HepG2 (cell line): ENCODE measurements at regions not wholly inside any gene's neighbourhood (a gene's known extent, or its start where the extent isn't known, plus 50 kb on each side); places are given as distances from the start of the nearest gene placed in this dataset.
A peak's percentile ranks its signal among the peaks of the same experiment; 100 is the strongest.

Source experiments
- ATAC-seq: fragments of 200-7000 bp; cut with Tn5 transposase; 3 replicates; pipeline ENCODE4 v1.9.1; 2020; ENCODE audit warnings: mild to moderate bottlenecking, moderate library complexity
- BruUV-seq: library from RNA; stranded (reverse); fragments of 400-500 nt; replicated peaks from 2 replicates; lab custom pipeline; 2021; lab: Mats Ljungman, UMichigan
- CTCF ChIA-PET: fragments of 300-600 bp; formaldehyde crosslinking; extraction: SDS; loops from one replicate; lab custom pipeline; 2021; ENCODE audit warnings: low total read pairs, inconsistent platforms, low intra/inter-chr PET ratio; lab: Yijun Ruan, JAX
- POLR2A ChIA-PET: fragments of 350-600 bp; sonication (Branson Sonifier 250); formaldehyde crosslinking; loops from one replicate; lab custom pipeline; 2020; ENCODE audit warnings: antibody characterized with exemption, inconsistent platforms; lab: Yijun Ruan, JAX
- DNase-seq: peaks from one replicate; pipeline ENCODE4 v3.0.0-alpha.2; 2015; ENCODE audit warnings: low spot score
- FAIRE-seq: peaks from 3 replicates; lab custom pipeline; 2011; peaks lifted over from hg19 to GRCh38; lab: Jason Lieb, UNC
- H2AFZ ChIP-seq: one replicate; pipeline ENCODE4 v1.6.1; 2011; ENCODE audit warnings: low read length, inconsistent platforms
- H3K27ac ChIP-seq: fragments of 300-600 bp; 3 replicates; pipeline ENCODE4 v1.8.0; 2011; ENCODE audit warnings: mixed run types, mild to moderate bottlenecking, mixed read lengths, low read length, inconsistent platforms; ENCODE audit not compliant: insufficient read depth; ENCODE audit errors: extremely low read length
- H3K27me3 ChIP-seq, 2 experiments: fragments of 200-600 bp in 1 of 2; 2 replicates in 1 of 2; 3 replicates in 1 of 2; pipeline versions ENCODE4 v1.6.0 to v1.8.0; 2011; ENCODE audit warnings: low read length in 2 of 2, mild to moderate bottlenecking in 2 of 2, moderate library complexity in 2 of 2, inconsistent platforms in 1 of 2; ENCODE audit not compliant: insufficient read depth in 2 of 2, control insufficient read depth in 1 of 2
- H3K36me3 ChIP-seq, 2 experiments: fragments of 200-600 bp in 1 of 2; replicated peaks in 1 of 2; 2 replicates in 1 of 2; 3 replicates in 1 of 2; pipeline versions ENCODE4 v1.5.1 to v1.8.0; 2011; ENCODE audit warnings: low read length in 2 of 2, inconsistent platforms in 1 of 2; ENCODE audit not compliant: insufficient read depth in 2 of 2, control insufficient read depth in 1 of 2
- H3K4me1 ChIP-seq: 2 replicates; pipeline ENCODE4 v1.5.1; 2012; ENCODE audit warnings: low read length, inconsistent platforms; ENCODE audit not compliant: insufficient read depth
- H3K4me2 ChIP-seq: 2 replicates; pipeline ENCODE4 v1.6.0; 2011; ENCODE audit warnings: low read depth, low read length, inconsistent platforms
- H3K4me3 ChIP-seq, 3 experiments: fragments of 200-600 bp in 1 of 3; sonication (generic), shearing (Covaris generic) in 1 of 3; replicated peaks in 1 of 3; 2 replicates each; pipeline ENCODE4 v1.5.1; 2011 to 2016; ENCODE audit warnings: low read length in 3 of 3, inconsistent platforms in 2 of 3, low read depth in 2 of 3, mild to moderate bottlenecking in 2 of 3, control low read depth in 1 of 3, mixed read lengths in 1 of 3; ENCODE audit not compliant: insufficient read depth in 1 of 3
- H3K79me2 ChIP-seq: one replicate; pipeline ENCODE4 v1.6.1; 2011; ENCODE audit warnings: low read length, inconsistent platforms; ENCODE audit not compliant: insufficient read depth
- H3K9ac ChIP-seq: 2 replicates; pipeline ENCODE4 v1.6.0; 2011; ENCODE audit warnings: mild to moderate bottlenecking, low read depth, low read length, inconsistent platforms; ENCODE audit not compliant: insufficient read depth
- H3K9me3 ChIP-seq: 2 replicates; pipeline ENCODE4 v1.5.1; 2012; ENCODE audit warnings: mild to moderate bottlenecking, low read length
- H4K20me1 ChIP-seq: 2 replicates; pipeline ENCODE4 v1.6.0; 2011; ENCODE audit warnings: inconsistent platforms, mild to moderate bottlenecking, low read length, moderate library complexity; ENCODE audit not compliant: insufficient read depth
- ARID5B ChIP-seq: IDR thresholded peaks from 2 replicates; pipeline ENCODE4 v1.4.0; 2020; ENCODE audit warnings: mild to moderate bottlenecking, missing genetic modification reagents
- DNMT1 ChIP-seq: sonication (generic); formaldehyde crosslinking; IDR thresholded peaks from 2 replicates; pipeline ENCODE4 v1.5.1; 2020; ENCODE audit warnings: mild to moderate bottlenecking, missing genetic modification reagents
- FOXP4 ChIP-seq: sonication (generic); formaldehyde crosslinking; IDR thresholded peaks from 2 replicates; pipeline ENCODE4 v1.4.0; 2020; ENCODE audit warnings: missing genetic modification reagents
- GATAD1 ChIP-seq: IDR thresholded peaks from 2 replicates; pipeline ENCODE4 v1.6.1; 2016; ENCODE audit warnings: missing genetic modification reagents, missing compliant biosample characterization
- GATAD2A ChIP-seq: IDR thresholded peaks from 2 replicates; pipeline ENCODE4 v1.6.1; 2016
- NFE2 ChIP-seq: sonication (generic); formaldehyde crosslinking; IDR thresholded peaks from 2 replicates; pipeline ENCODE4 v1.4.0; 2020; ENCODE audit warnings: missing genetic modification reagents
- SATB2 ChIP-seq: sonication (generic); formaldehyde crosslinking; IDR thresholded peaks from 2 replicates; pipeline ENCODE4 v1.5.0; 2020; ENCODE audit warnings: missing genetic modification reagents
- SOX5 ChIP-seq: IDR thresholded peaks from 2 replicates; pipeline ENCODE4 v1.6.1; 2016; ENCODE audit warnings: borderline replicate concordance
- ZBTB39 ChIP-seq: sonication (generic); formaldehyde crosslinking; IDR thresholded peaks from 2 replicates; pipeline ENCODE4 v1.5.0; 2020; ENCODE audit warnings: missing genetic modification reagents
- ZFP36L2 ChIP-seq: sonication (generic); formaldehyde crosslinking; IDR thresholded peaks from 2 replicates; pipeline ENCODE4 v1.4.0; 2020; ENCODE audit warnings: missing genetic modification reagents
- ZNF224 ChIP-seq: sonication (generic); formaldehyde crosslinking; IDR thresholded peaks from 2 replicates; pipeline ENCODE4 v1.5.0; 2020; ENCODE audit warnings: mild to moderate bottlenecking, missing genetic modification reagents
- ZNF33B ChIP-seq: sonication (generic); formaldehyde crosslinking; IDR thresholded peaks from 2 replicates; pipeline ENCODE4 v1.5.1; 2020; ENCODE audit warnings: mild to moderate bottlenecking, missing genetic modification reagents
- ZNF563 ChIP-seq: sonication (generic); formaldehyde crosslinking; IDR thresholded peaks from 2 replicates; pipeline ENCODE4 v1.8.0; 2022; ENCODE audit warnings: mild to moderate bottlenecking, moderate library complexity, missing genetic modification reagents
- ZNF749 ChIP-seq: sonication (generic); formaldehyde crosslinking; IDR thresholded peaks from 2 replicates; pipeline ENCODE4 v1.8.0; 2022; ENCODE audit warnings: mild to moderate bottlenecking, missing genetic modification reagents, moderate library complexity, borderline replicate concordance
- ZSCAN30 ChIP-seq: sonication (generic); formaldehyde crosslinking; IDR thresholded peaks from 2 replicates; pipeline ENCODE4 v1.5.0; 2020; ENCODE audit warnings: mild to moderate bottlenecking, missing genetic modification reagents
- whole genome bisulfite sequencing: methylation state at CpG from one replicate; pipeline ENCODE4 v1.1.6; 2017; ENCODE audit warnings: low lambda C conversion rate; 5-methylcytosine and 5-hydroxymethylcytosine counted together
- in situ Hi-C: cut with HindIII; loops from 2 replicates; pipeline ENCODE4 v1.10.0; 2017; ENCODE audit warnings: low pct_unique_long_range_greater_than_20kb; ENCODE audit not compliant: extremely low pct_ligation_motif_present
- intact Hi-C: fragments of 100-400 bp; cut with micrococcal nuclease; formaldehyde crosslinking; loops from one replicate; pipeline ENCODE4 v1.10.0; 2022; ENCODE audit not compliant: unreplicated experiment

- TF ChIP-seq ARID5B (CRISPR knock-in tag) (peak; percentile 48; the same call in 1 of the 2 replicates), ZFP36L2 (CRISPR knock-in tag) (no peak), GATAD2A (CRISPR knock-in tag) (peak; percentile 25; the same call in 1 of the 2 replicates), SOX5 (peak; percentile 36; the same call in 1 of the 2 replicates)
Measured at GRCh38 chr9:82488313-82489200, 500.0 kb downstream of the SPATA31D1 start (continued).

- ATAC-seq (peak; percentile 54), FAIRE-seq (no peak), DNase-seq (no peak)
- ChIA-PET POLR2A (no interaction called here), CTCF (no interaction called here)
- Histone ChIP-seq H3K27ac (peak overlapping the region; percentile 58), H4K20me1 (no peaks in the 10 kb centered on the region), H3K79me2 (no peaks in the 10 kb centered on the region), H3K4me3 (no peak overlapping the region), H3K9ac (no peak overlapping the region), H3K27me3 (no peaks in the 10 kb centered on the region; a peak in 1 of 5 replicates), H3K4me1 (peaks cover 35% of the 10 kb centered on the region), H3K4me2 (peak overlapping the region; percentile 26), H3K36me3 (no peaks in the 10 kb centered on the region), H2AFZ (no peak overlapping the region), H3K9me3 (no peaks in the 10 kb centered on the region)
- BruUV-seq = no TSS peak
- in situ Hi-C loops = no loop called here
- WGBS = 47% methylated on average over 5 of the region's 5 CpGs
- intact Hi-C loops = loop anchor here (5.0 kb wide), 1 partner anchor 118 kb away; no protein-coding TSS in a partner anchor
- TF ChIP-seq GATAD1 (no peak), ZNF563 (CRISPR knock-in tag) (no peak), ZNF749 (CRISPR knock-in tag) (no peak), ZBTB39 (CRISPR knock-in tag) (no peak), NFE2 (CRISPR knock-in tag) (no peak), ZNF33B (CRISPR knock-in tag) (no peak), ZSCAN30 (CRISPR knock-in tag) (no peak), ZNF224 (CRISPR knock-in tag) (no peak), FOXP4 (CRISPR knock-in tag) (no peak), DNMT1 (CRISPR knock-in tag) (no peak), SATB2 (no peak)
Measured at GRCh38 chr9:82489201-82489821, 500.7 kb downstream of the SPATA31D1 start.
